SU-DHL-6 (cell line): ENCODE measurements at regions not wholly inside any gene's neighbourhood (a gene's known extent, or its start where the extent isn't known, plus 50 kb on each side); places are given as distances from the start of the nearest gene placed in this dataset.

Source experiments
- CTCF ChIP-seq: fragments of 200-600 bp; sonication (generic); IDR thresholded peaks from one replicate; pipeline ENCODE4 v1.5.1; 2017; ENCODE audit warnings: antibody characterized with exemption, mild to moderate bottlenecking, low read length, moderate library complexity; ENCODE audit not compliant: insufficient read depth, poor library complexity, severe bottlenecking
- EZH2phosphoT487 ChIP-seq: fragments of 200-600 bp; sonication (generic), shearing (Covaris generic); conservative IDR thresholded peaks from 2 replicates; pipeline ENCODE4 v1.6.1; 2018; ENCODE audit warnings: mild to moderate bottlenecking, antibody characterized with exemption, low read length, moderate library complexity, mixed read lengths

- TF ChIP-seq CTCF = no peak
- no peak for TF ChIP-seq EZH2phosphoT487
Observed at GRCh38 chr1:222310836-222311235, 237.1 kb downstream of the HHIPL2 start.
